Thyroid gland (tissue), 4 donors: ENCODE measurements at regions not wholly inside any gene's neighbourhood (a gene's known extent, or its start where the extent isn't known, plus 50 kb on each side); places are given as distances from the start of the nearest gene placed in this dataset.

Source experiments
- CTCF ChIP-seq, 6 experiments: fragments of 200-600 bp in 3 of 6; fragments of 450-650 bp in 3 of 6; sonication (generic) in 3 of 6; IDR thresholded peaks; one replicate each; pipeline ENCODE4 v1.5.1; 2016 to 2019; ENCODE audit warnings: antibody characterized with exemption in 6 of 6, mild to moderate bottlenecking in 2 of 6, inconsistent platforms in 1 of 6, moderate library complexity in 1 of 6
- POLR2A ChIP-seq, 2 donors: fragments of 450-650 bp; IDR thresholded peaks; one replicate each; pipeline ENCODE4 v1.6.1; 2017; ENCODE audit warnings: antibody characterized with exemption in 2 of 2, mild to moderate bottlenecking in 2 of 2, moderate library complexity in 1 of 2

- TF ChIP-seq CTCF (IDR thresholded peaks at IDR 0.05) (no peak), POLR2A (IDR thresholded peaks at IDR 0.05) (no peak)
Measured at GRCh38 chr15:38620851-38621594, 56.4 kb upstream of the RASGRP1 start.
